ENCODE measurements at regions not wholly inside any gene's neighbourhood (a gene's known extent, or its start where the extent isn't known, plus 50 kb on each side); places are given as distances from the start of the nearest gene placed in this dataset.
A peak's percentile ranks its signal among the peaks of the same experiment; 100 is the strongest.

GRCh38 chr3:14252321-14253021 is 73.9 kb downstream of the LSM3 start:
- Mint-ChIP-seq H3K4me3 (no peak overlapping the region), H3K27ac (peak overlapping the region in 1 of 8 donors; percentile 30), H3K9me3 (no peaks in the 10 kb centered on the region), H3K27me3 (peaks cover 0 to 6% of the 10 kb centered on the region in 2 donors), H3K4me1 (no peaks in the 10 kb centered on the region), H3K36me3 (no peaks in the 10 kb centered on the region)
- H3K4me3 ChIP-seq (ENCODE audit: low read length), result no peak overlapping the region
- H3K27ac ChIP-seq (ENCODE audit: low read depth, low read length), result no peak overlapping the region
- DNase-seq, result no peak
- ChIA-PET CTCF (interaction anchor here (1.2 kb wide), 1 partner anchor 9 kb away, joined by 4 read pairs; no protein-coding TSS in a partner anchor), POLR2A (no interaction called here)
- H3K27me3 ChIP-seq (ENCODE audit: insufficient read depth, low read length, poor library complexity, severe bottlenecking), result no peaks in the 10 kb centered on the region
- no peaks in the 10 kb centered on the region for H3K36me3 ChIP-seq (ENCODE audit: insufficient read depth, low read length)
- H3K4me1 ChIP-seq (ENCODE audit: insufficient read depth, low read length), result no peaks in the 10 kb centered on the region
- no peaks in the 10 kb centered on the region for H3K9me3 ChIP-seq (ENCODE audit: low read length)

- Histone ChIP-seq H3K9me3 (ENCODE audit: low read length) (no peaks in the 10 kb centered on the region), H3K4me3 (ENCODE audit: low read length) (no peak overlapping the region), H3K4me1 (ENCODE audit: insufficient read depth, low read length) (no peaks in the 10 kb centered on the region), H3K36me3 (ENCODE audit: insufficient read depth, low read length) (no peaks in the 10 kb centered on the region), H3K27me3 (ENCODE audit: insufficient read depth, low read length, poor library complexity, severe bottlenecking) (no peaks in the 10 kb centered on the region), H3K27ac (ENCODE audit: low read depth, low read length) (no peak overlapping the region)
- CTCF ChIA-PET, result interaction anchor here (1.2 kb wide), 1 partner anchor 8 kb away, joined by 4 read pairs; no protein-coding TSS in a partner anchor
- no peaks in the 10 kb centered on the region for H3K9me3 Mint-ChIP-seq
- peaks cover 0 to 6% of the 10 kb centered on the region in 2 donors for H3K27me3 Mint-ChIP-seq
- no peak overlapping the region for H3K27ac Mint-ChIP-seq
- DNase-seq, result no peak
- no peaks in the 10 kb centered on the region for H3K4me1 Mint-ChIP-seq
- no peak overlapping the region for H3K4me3 Mint-ChIP-seq
- no peaks in the 10 kb centered on the region for H3K36me3 Mint-ChIP-seq
- POLR2A ChIA-PET, result no interaction called here
Observed at GRCh38 chr3:14253022-14253706, 74.5 kb downstream of the LSM3 start.

- no peaks in the 10 kb centered on the region for H3K4me1 Mint-ChIP-seq
- H3K4me3 Mint-ChIP-seq, result no peak overlapping the region
- H3K27me3 Mint-ChIP-seq, result peaks cover 0 to 6% of the 10 kb centered on the region in 2 donors
- DNase-seq, result no peak
- H3K4me1 ChIP-seq (ENCODE audit: insufficient read depth, low read length), result no peaks in the 10 kb centered on the region
- H3K4me3 ChIP-seq (ENCODE audit: low read length), result no peak overlapping the region
- CTCF ChIA-PET, result interaction anchor here (1.0 kb wide), 1 partner anchor 358 kb away, joined by 3 read pairs; no protein-coding TSS in a partner anchor
- no peaks in the 10 kb centered on the region for H3K36me3 ChIP-seq (ENCODE audit: insufficient read depth, low read length)
- H3K27ac ChIP-seq (ENCODE audit: low read depth, low read length), result no peak overlapping the region
- POLR2A ChIA-PET, result no interaction called here
- H3K27me3 ChIP-seq (ENCODE audit: insufficient read depth, low read length, poor library complexity, severe bottlenecking), result no peaks in the 10 kb centered on the region
- peak overlapping the region in 2 of 8 donors; percentile 7 to 21 for H3K27ac Mint-ChIP-seq
- H3K9me3 Mint-ChIP-seq, result no peaks in the 10 kb centered on the region
- H3K9me3 ChIP-seq (ENCODE audit: low read length), result no peaks in the 10 kb centered on the region
- H3K36me3 Mint-ChIP-seq, result no peaks in the 10 kb centered on the region
Observed at GRCh38 chr3:14253707-14254382, 75.2 kb downstream of the LSM3 start.

- Mint-ChIP-seq H3K9me3 (no peaks in the 10 kb centered on the region), H3K27me3 (peaks cover 0 to 7% of the 10 kb centered on the region in 2 donors), H3K4me1 (no peaks in the 10 kb centered on the region), H3K4me3 (no peak overlapping the region), H3K27ac (peak overlapping the region in 1 of 8 donors; percentile 10), H3K36me3 (no peaks in the 10 kb centered on the region)
- DNase-seq, result no peak
- Histone ChIP-seq H3K27me3 (ENCODE audit: insufficient read depth, low read length, poor library complexity, severe bottlenecking) (no peaks in the 10 kb centered on the region), H3K4me3 (ENCODE audit: low read length) (no peak overlapping the region), H3K4me1 (ENCODE audit: insufficient read depth, low read length) (no peaks in the 10 kb centered on the region), H3K9me3 (ENCODE audit: low read length) (no peaks in the 10 kb centered on the region), H3K36me3 (ENCODE audit: insufficient read depth, low read length) (no peaks in the 10 kb centered on the region), H3K27ac (ENCODE audit: low read depth, low read length) (no peak overlapping the region)
- ChIA-PET POLR2A (no interaction called here), CTCF (interaction anchor here (1.0 kb wide), 1 partner anchor 359 kb away, joined by 3 read pairs; no protein-coding TSS in a partner anchor)
Observed at GRCh38 chr3:14254812-14255702, 76.4 kb downstream of the LSM3 start.

- Mint-ChIP-seq H3K4me1 (no peaks in the 10 kb centered on the region), H3K27me3 (peaks cover 0 to 8% of the 10 kb centered on the region in 2 donors), H3K36me3 (no peaks in the 10 kb centered on the region), H3K27ac (no peak overlapping the region), H3K9me3 (no peaks in the 10 kb centered on the region), H3K4me3 (no peak overlapping the region)
- no peak for DNase-seq
- ChIA-PET POLR2A (no interaction called here), CTCF (no interaction called here)
- no peaks in the 10 kb centered on the region for H3K9me3 ChIP-seq (ENCODE audit: low read length)
- H3K27me3 ChIP-seq (ENCODE audit: insufficient read depth, low read length, poor library complexity, severe bottlenecking), result no peaks in the 10 kb centered on the region
- H3K36me3 ChIP-seq (ENCODE audit: insufficient read depth, low read length), result no peaks in the 10 kb centered on the region
- no peak overlapping the region for H3K4me3 ChIP-seq (ENCODE audit: low read length)
- H3K27ac ChIP-seq (ENCODE audit: low read depth, low read length), result no peak overlapping the region
- H3K4me1 ChIP-seq (ENCODE audit: insufficient read depth, low read length), result no peaks in the 10 kb centered on the region
Observed at GRCh38 chr3:14256046-14256445, 77.4 kb downstream of the LSM3 start.

GRCh38 chr3:14256561-14257342 is 78.1 kb downstream of the LSM3 start:
- no peaks in the 10 kb centered on the region for H3K4me1 Mint-ChIP-seq
- Histone ChIP-seq H3K4me3 (ENCODE audit: low read length) (no peak overlapping the region), H3K9me3 (ENCODE audit: low read length) (no peaks in the 10 kb centered on the region), H3K27ac (ENCODE audit: low read depth, low read length) (no peak overlapping the region), H3K36me3 (ENCODE audit: insufficient read depth, low read length) (no peaks in the 10 kb centered on the region), H3K27me3 (ENCODE audit: insufficient read depth, low read length, poor library complexity, severe bottlenecking) (no peaks in the 10 kb centered on the region), H3K4me1 (ENCODE audit: insufficient read depth, low read length) (no peaks in the 10 kb centered on the region)
- DNase-seq, result no peak
- H3K36me3 Mint-ChIP-seq, result no peaks in the 10 kb centered on the region
- H3K9me3 Mint-ChIP-seq, result no peaks in the 10 kb centered on the region
- ChIA-PET POLR2A (no interaction called here), CTCF (interaction anchor here (1.0 kb wide), 1 partner anchor 360 kb away, joined by 3 read pairs; no protein-coding TSS in a partner anchor)
- H3K27me3 Mint-ChIP-seq, result peaks cover 0 to 8% of the 10 kb centered on the region in 2 donors
- peak overlapping the region in 1 of 8 donors; percentile 87 for H3K27ac Mint-ChIP-seq
- no peak overlapping the region for H3K4me3 Mint-ChIP-seq

All from CD8-positive, alpha-beta memory T cell (primary cell).